ENCODE measurements at regions not wholly inside any gene's neighbourhood (a gene's known extent, or its start where the extent isn't known, plus 50 kb on each side); places are given as distances from the start of the nearest gene placed in this dataset.

- TF ChIP-seq CTCF (IDR thresholded peaks at IDR 0.05) = no peak
- TF ChIP-seq POLR2A (IDR thresholded peaks at IDR 0.05) = no peak
Observed at GRCh38 chr2:195582188-195582587, 74.8 kb upstream of the SLC39A10 start.
